ENCODE measurements at regions not wholly inside any gene's neighbourhood (a gene's known extent, or its start where the extent isn't known, plus 50 kb on each side); places are given as distances from the start of the nearest gene placed in this dataset.
"Not testable (repeated sequence)": the region's sequence is repeated elsewhere in the genome, so short reads cannot be mapped to it uniquely, and the experiment has no call there.

GRCh38 chr13:22927845-22928244 is 252.9 kb upstream of the SGCG start:
- DNase-seq: not testable (repeated sequence)

- no peak for DNase-seq
These were observed 251.2 kb upstream of the SGCG start for GRCh38 chr13:22929381-22930126.

- no peak for DNase-seq
These were observed 249.2 kb upstream of the SGCG start for GRCh38 chr13:22931576-22931975.

- DNase-seq: not testable (repeated sequence)
These were observed 248.0 kb upstream of the SGCG start for GRCh38 chr13:22932632-22933412.

- DNase-seq: no peak
These were observed 247.1 kb upstream of the SGCG start for GRCh38 chr13:22933571-22934181.

- no peak for DNase-seq
These were observed 245.8 kb upstream of the SGCG start for GRCh38 chr13:22934744-22935523.

GRCh38 chr13:22936228-22936627 is 244.6 kb upstream of the SGCG start:
- DNase-seq: no peak

- no peak for DNase-seq
These were observed 243.5 kb upstream of the SGCG start for GRCh38 chr13:22937241-22937640.

- no peak for DNase-seq
These were observed 242.8 kb upstream of the SGCG start for GRCh38 chr13:22937953-22938352.

- DNase-seq: no peak
These were observed 242.2 kb upstream of the SGCG start for GRCh38 chr13:22938576-22938975.

- DNase-seq: no peak
These were observed 241.6 kb upstream of the SGCG start for GRCh38 chr13:22939157-22939556.

GRCh38 chr13:22940090-22940710 is 240.6 kb upstream of the SGCG start:
- DNase-seq: no peak

- DNase-seq: no peak
These were observed 240.0 kb upstream of the SGCG start for GRCh38 chr13:22940736-22941135.

- DNase-seq: not testable (repeated sequence)
These were observed 239.3 kb upstream of the SGCG start for GRCh38 chr13:22941495-22941894.

GRCh38 chr13:22942831-22943230 is 237.9 kb upstream of the SGCG start:
- not testable (repeated sequence) for DNase-seq

- DNase-seq: no peak
These were observed 236.4 kb upstream of the SGCG start for GRCh38 chr13:22944378-22944777.

GRCh38 chr13:22945321-22946226 is 235.2 kb upstream of the SGCG start:
- no peak for DNase-seq

- DNase-seq: no peak
These were observed 232.4 kb upstream of the SGCG start for GRCh38 chr13:22948421-22948820.

GRCh38 chr13:22952018-22952417 is 228.8 kb upstream of the SGCG start:
- DNase-seq: not testable (repeated sequence)

GRCh38 chr13:22955147-22955546 is 225.6 kb upstream of the SGCG start:
- not testable (repeated sequence) for DNase-seq

GRCh38 chr13:22956456-22957115 is 224.2 kb upstream of the SGCG start:
- not testable (repeated sequence) for DNase-seq

All from activated gamma-delta T cell (primary cell).